Muscle of leg (tissue), 3 donors: ENCODE measurements at regions not wholly inside any gene's neighbourhood (a gene's known extent, or its start where the extent isn't known, plus 50 kb on each side); places are given as distances from the start of the nearest gene placed in this dataset.

Experiments used
- DNase-seq: peaks from one replicate; pipeline ENCODE4 v3.0.0; 2013
- H3K27ac ChIP-seq: one replicate; pipeline ENCODE4 v1.5.1; 2013; ENCODE audit warnings: mild to moderate bottlenecking, low read length, control low read depth
- H3K27me3 ChIP-seq: one replicate; pipeline ENCODE4 v1.6.1; 2013; ENCODE audit warnings: low read length; ENCODE audit not compliant: control insufficient read depth, insufficient read depth
- H3K36me3 ChIP-seq: one replicate; pipeline ENCODE4 v1.6.1; 2013; ENCODE audit warnings: low read length; ENCODE audit not compliant: control insufficient read depth, insufficient read depth
- H3K4me1 ChIP-seq: one replicate; pipeline ENCODE4 v1.6.1; 2013; ENCODE audit warnings: low read length; ENCODE audit not compliant: control insufficient read depth, insufficient read depth
- H3K4me3 ChIP-seq: one replicate; pipeline ENCODE4 v1.5.1; 2013; ENCODE audit warnings: low read length, control low read depth
- H3K9me3 ChIP-seq: replicated peaks from 2 replicates; pipeline ENCODE4 v1.6.1; 2013; ENCODE audit warnings: low read depth, low read length; ENCODE audit not compliant: control insufficient read depth
- WGBS: methylation state at CpG from one replicate; pipeline ENCODE4 v1.1.5; 2013; ENCODE audit warnings: missing lambda C conversion rate; ENCODE audit not compliant: insufficient coverage; 5-methylcytosine and 5-hydroxymethylcytosine counted together

GRCh38 chr9:85118990-85119755 lies 449.6 kb downstream of the NTRK2 start:
- H3K27ac ChIP-seq = no peak overlapping the region
- H3K4me3 ChIP-seq = no peak overlapping the region
- no peaks in the 10 kb centered on the region for H3K36me3 ChIP-seq
- DNase-seq = no peak
- no peaks in the 10 kb centered on the region for H3K27me3 ChIP-seq
- no peaks in the 10 kb centered on the region for H3K9me3 ChIP-seq
- WGBS = no CpG with 5 or more reads among the region's 1 CpG
- H3K4me1 ChIP-seq = no peaks in the 10 kb centered on the region

- no CpG with 5 or more reads among the region's 4 CpGs for WGBS
- Histone ChIP-seq H3K4me1 (no peaks in the 10 kb centered on the region), H3K36me3 (no peaks in the 10 kb centered on the region), H3K4me3 (no peak overlapping the region), H3K27me3 (no peaks in the 10 kb centered on the region), H3K9me3 (no peaks in the 10 kb centered on the region), H3K27ac (no peak overlapping the region)
- no peak for DNase-seq
Measured at GRCh38 chr9:85117831-85118230, 448.3 kb downstream of the NTRK2 start.

DNA sequence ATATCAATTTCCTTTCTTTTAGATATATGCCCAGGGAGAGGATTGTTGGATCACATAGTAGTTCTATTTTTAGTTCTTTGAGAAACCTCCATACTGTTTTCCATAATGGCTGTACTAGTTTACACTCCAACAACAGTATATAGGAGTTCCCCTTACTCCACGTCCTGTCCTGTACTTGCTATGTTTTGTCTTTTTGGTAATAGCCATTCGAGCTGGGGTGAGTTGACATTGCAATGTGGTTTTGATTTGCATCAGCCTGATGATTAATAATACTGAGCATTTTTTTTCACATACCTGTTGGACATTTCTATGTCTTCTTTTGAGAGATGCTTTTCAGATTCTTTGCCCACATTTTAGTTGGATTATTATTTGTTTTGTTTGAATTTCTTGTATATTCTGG lies 445.9 kb downstream of the NTRK2 start:
- H3K4me3 ChIP-seq = no peak overlapping the region
- H3K4me1 ChIP-seq = no peaks in the 10 kb centered on the region
- H3K27ac ChIP-seq = no peak overlapping the region
- no peak for DNase-seq
- no CpG with 5 or more reads among the region's 2 CpGs for WGBS
- no peaks in the 10 kb centered on the region for H3K27me3 ChIP-seq
- H3K9me3 ChIP-seq = no peaks in the 10 kb centered on the region
- no peaks in the 10 kb centered on the region for H3K36me3 ChIP-seq

GRCh38 chr9:85114799-85115198 lies 445.3 kb downstream of the NTRK2 start:
- Histone ChIP-seq H3K4me3 (no peak overlapping the region), H3K27ac (no peak overlapping the region), H3K9me3 (no peaks in the 10 kb centered on the region), H3K27me3 (no peaks in the 10 kb centered on the region), H3K4me1 (no peaks in the 10 kb centered on the region), H3K36me3 (no peaks in the 10 kb centered on the region)
- WGBS = no CpG with 5 or more reads among the region's 3 CpGs
- no peak for DNase-seq

DNA sequence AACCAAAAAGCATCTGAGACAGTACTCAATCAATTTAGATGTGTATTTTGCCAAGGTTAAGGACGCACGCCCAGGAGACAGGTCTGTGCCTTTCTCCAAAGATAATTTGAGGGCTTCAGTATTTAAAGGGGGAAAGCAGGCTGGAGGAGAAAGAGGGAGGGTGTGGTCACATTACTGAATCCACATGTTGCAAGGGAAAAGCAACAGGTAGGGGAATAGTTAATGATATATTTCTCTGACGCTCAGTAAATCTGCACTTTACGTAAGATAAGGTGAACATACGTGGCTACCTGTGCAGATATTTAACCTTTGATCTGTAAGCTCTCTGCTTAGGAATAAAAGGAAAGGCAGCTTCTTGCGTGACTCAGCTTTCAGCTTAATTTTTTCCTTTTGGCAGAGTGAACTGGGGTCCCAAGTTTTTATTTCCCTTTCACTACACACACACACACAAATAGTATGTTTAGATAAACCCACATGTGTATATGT lies 443.4 kb downstream of the NTRK2 start:
- WGBS = 62% methylated on average over 6 of the region's 6 CpGs
- Histone ChIP-seq H3K4me1 (no peaks in the 10 kb centered on the region), H3K4me3 (no peak overlapping the region), H3K9me3 (no peaks in the 10 kb centered on the region), H3K27ac (no peak overlapping the region), H3K36me3 (no peaks in the 10 kb centered on the region), H3K27me3 (no peaks in the 10 kb centered on the region)
- no peak for DNase-seq

DNA sequence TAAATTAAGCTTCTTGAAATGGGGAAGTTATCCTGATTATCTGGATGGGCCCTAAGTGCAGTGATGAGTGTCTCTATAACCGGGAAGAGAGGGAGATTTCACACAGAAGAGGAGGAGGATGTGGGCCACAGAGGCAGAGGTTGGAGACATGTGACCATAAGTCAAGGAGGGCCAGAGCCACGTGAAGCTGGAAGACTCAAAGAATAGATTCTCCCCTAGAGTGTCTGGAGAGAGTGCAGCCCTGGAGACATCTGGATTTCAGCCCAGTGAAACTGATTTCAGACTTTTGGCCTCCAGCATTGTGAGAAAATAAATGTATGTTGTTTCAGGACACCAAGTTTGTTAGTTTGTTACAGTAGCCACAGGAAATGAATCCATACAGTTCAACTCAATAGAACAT lies 442.9 kb downstream of the NTRK2 start:
- Histone ChIP-seq H3K4me3 (no peak overlapping the region), H3K36me3 (no peaks in the 10 kb centered on the region), H3K27ac (no peak overlapping the region), H3K4me1 (no peaks in the 10 kb centered on the region), H3K27me3 (no peaks in the 10 kb centered on the region), H3K9me3 (no peaks in the 10 kb centered on the region)
- DNase-seq = peak; percentile 70
- 30% methylated on average over 2 of the region's 2 CpGs for WGBS

DNA sequence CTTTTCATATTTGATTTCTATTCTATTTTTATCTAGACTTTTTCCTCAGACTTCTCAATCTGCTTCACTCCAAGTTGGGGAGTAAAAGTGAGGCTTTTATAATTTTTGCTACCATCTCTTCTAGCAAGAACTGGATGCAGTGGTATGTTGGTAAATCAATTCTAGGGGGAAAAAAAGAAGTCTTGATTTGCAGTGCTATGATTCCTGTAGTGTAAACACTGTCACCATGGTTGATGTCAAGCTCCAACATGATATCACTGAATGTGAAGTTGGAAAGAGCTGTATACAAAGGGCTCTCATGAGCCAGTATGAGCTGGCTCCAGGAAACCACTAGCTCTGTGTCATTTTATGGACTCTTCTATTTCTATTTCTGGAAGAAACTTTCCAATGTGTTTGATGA lies 439.2 kb downstream of the NTRK2 start:
- no peaks in the 10 kb centered on the region for H3K9me3 ChIP-seq
- H3K4me1 ChIP-seq = no peaks in the 10 kb centered on the region
- no peaks in the 10 kb centered on the region for H3K36me3 ChIP-seq
- no peak overlapping the region for H3K27ac ChIP-seq
- H3K27me3 ChIP-seq = no peaks in the 10 kb centered on the region
- no peak overlapping the region for H3K4me3 ChIP-seq
- peak; percentile 16 for DNase-seq

DNA sequence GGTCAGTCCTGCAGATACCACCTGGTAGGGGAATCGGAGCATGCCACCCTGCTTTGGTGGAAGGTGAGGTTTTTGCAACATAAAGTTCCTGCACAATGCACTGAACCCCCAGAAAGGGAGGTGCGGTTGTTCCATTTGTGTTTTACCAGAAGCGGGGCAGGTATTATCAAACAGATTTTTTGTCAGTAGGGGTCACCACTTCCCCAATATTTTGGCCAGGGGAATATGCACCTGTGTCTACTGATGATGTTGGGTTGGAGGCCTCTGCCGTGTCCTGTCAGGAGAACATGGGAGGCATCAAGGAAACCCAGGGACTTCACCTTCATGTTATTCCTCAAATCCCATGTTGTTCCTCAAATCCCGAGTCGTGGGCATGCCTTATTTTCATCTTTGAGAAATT lies 438.7 kb downstream of the NTRK2 start:
- Histone ChIP-seq H3K27me3 (no peaks in the 10 kb centered on the region), H3K27ac (no peak overlapping the region), H3K4me1 (no peaks in the 10 kb centered on the region), H3K4me3 (no peak overlapping the region), H3K36me3 (no peaks in the 10 kb centered on the region), H3K9me3 (no peaks in the 10 kb centered on the region)
- DNase-seq = no peak
- 83% methylated on average over 1 of the region's 6 CpGs for WGBS

DNA sequence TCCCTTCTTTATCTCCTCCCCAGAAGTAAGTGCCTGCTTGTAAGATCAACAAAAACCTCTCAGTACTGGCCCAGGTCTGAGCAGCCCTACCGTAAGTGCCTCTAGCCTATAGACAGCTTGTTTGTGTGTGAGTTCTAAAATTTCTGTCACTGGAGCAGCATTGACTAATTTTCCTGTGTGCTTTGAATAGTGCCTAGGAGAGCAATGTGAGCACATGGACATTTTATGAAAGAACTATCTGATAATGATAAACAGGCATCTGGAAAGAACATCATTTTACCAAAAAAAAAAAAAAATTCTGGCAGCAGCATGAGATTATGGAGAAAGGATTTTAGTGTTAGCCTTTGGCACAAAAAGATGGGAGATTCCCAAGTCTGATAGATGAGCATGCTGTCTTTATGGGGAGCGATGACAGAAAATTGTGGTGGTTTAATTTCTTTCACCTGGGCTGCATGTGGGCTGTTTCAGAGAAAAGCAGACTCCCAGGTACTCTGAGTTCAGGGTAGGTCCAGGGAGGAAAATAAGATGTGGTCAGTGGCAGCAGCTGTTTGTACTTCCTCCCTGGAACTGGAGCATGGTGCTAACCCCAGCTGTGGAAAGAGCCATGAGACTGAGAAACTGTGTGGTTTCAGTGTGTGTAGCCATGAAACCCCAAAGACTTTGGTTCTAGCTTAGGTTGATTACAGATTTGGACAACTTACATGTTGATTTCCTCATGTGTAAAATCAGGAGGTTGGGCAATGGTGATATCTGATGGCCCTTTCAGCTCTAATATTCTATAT lies 419.9 kb downstream of the NTRK2 start:
- Histone ChIP-seq H3K36me3 (no peaks in the 10 kb centered on the region), H3K27ac (no peak overlapping the region), H3K9me3 (no peaks in the 10 kb centered on the region), H3K4me3 (no peak overlapping the region), H3K27me3 (no peaks in the 10 kb centered on the region), H3K4me1 (no peaks in the 10 kb centered on the region)
- 33% methylated on average over 1 of the region's 2 CpGs for WGBS
- DNase-seq = peak; percentile 48

GRCh38 chr9:85081963-85082362 lies 412.4 kb downstream of the NTRK2 start:
- no peak overlapping the region for H3K27ac ChIP-seq
- no peaks in the 10 kb centered on the region for H3K36me3 ChIP-seq
- H3K4me1 ChIP-seq = no peaks in the 10 kb centered on the region
- no CpG with 5 or more reads among the region's 3 CpGs for WGBS
- no peaks in the 10 kb centered on the region for H3K9me3 ChIP-seq
- no peak overlapping the region for H3K4me3 ChIP-seq
- no peaks in the 10 kb centered on the region for H3K27me3 ChIP-seq
- no peak for DNase-seq
